ENCODE measurements at regions not wholly inside any gene's neighbourhood (a gene's known extent, or its start where the extent isn't known, plus 50 kb on each side); places are given as distances from the start of the nearest gene placed in this dataset.

DNA sequence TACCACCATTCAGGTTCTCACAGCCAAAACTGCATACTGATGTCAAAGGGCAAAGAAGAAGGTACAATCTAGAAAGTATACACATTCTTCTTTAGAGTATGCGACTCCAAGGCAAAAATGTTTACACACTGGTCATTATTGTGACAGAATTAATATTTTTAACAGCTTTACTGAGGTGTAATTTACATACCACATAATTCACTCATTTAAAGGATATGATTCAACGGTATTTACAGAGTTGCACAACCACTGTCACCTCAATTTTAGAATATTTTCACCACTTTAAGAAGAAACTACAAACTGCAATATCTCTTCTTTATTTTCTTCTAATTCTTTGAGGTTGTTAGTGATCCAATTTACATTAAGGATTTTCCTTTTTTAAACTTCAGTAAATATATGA, 325.4 kb upstream of the SMIM31 start:
- DNase-seq = no peak

DNA sequence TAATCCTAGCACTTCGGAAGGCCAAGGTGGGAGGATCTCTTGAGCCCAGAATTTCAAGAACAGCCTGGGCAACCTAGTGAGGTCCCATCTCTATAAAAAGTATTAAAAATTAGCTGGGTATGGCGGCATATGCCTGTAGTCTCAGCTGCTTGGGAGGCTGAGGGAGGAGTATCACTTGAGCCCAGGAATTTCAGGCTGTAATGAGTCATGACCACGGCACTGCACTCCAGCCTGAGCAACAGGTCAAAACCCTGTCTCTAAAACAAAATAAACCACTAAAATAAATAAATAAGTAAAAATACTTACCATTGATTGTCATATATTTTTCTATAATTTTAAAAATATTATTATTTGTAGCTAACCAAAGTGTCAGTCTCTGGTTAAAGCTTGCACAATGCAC, 315.6 kb upstream of the SMIM31 start:
- DNase-seq = no peak

DNA sequence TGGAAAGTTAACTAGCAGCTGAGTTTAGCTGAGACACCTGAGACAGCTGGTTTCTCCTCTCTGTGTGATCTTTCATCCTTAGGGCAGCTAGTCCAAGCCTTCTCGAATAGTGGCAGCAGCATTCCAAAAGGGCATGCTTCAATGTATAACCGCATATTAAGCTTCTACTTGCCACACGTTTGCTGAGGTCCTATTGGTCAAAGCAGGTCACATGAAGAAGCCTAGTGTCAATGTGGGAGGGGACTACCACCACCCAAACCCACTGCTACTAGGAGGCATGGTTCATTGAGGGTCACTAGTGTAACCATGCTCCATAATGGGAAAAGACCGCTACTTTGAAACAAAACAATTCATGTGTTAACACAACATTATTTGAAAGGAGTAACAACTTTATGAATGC, 314.9 kb upstream of the SMIM31 start:
- DNase-seq = no peak

DNA sequence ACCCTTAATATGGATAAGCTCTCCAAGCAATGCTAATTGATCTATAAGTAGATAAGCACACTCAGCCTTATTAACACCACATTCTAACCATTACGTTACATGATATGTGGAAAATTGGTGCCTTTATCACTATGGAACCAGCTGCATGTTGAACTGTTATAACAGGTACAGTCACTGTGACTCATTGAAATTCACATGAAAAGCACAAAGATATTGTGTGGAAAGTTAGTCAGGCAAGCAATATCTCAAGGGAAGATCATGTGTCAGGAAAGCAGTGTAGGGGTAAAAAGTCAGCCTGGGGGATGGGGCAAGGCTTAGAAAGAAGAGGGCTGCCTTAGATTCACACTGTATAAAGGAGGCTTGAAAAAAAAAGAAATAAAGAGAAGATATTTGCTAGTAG, 313.7 kb upstream of the SMIM31 start:
- DNase-seq = no peak

DNA sequence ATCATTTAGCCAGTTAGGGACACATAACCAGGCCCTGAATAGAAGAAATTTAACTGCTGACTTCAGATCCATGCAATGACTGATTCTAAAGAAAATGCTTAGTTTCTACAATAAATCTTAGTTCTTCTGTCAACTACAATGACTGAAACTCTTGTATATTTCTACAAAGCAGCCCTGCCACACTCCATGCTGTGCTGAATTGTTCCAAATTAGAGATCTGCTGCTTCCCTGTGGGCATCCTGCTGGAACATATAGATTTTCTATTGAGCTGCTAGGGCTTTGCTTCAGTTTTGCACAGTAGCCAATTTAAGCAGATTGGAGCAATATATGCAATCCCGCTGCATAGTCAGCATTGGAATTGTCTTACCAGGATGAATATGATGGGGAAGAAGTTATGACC, 312.8 kb upstream of the SMIM31 start:
- no peak for DNase-seq

DNA sequence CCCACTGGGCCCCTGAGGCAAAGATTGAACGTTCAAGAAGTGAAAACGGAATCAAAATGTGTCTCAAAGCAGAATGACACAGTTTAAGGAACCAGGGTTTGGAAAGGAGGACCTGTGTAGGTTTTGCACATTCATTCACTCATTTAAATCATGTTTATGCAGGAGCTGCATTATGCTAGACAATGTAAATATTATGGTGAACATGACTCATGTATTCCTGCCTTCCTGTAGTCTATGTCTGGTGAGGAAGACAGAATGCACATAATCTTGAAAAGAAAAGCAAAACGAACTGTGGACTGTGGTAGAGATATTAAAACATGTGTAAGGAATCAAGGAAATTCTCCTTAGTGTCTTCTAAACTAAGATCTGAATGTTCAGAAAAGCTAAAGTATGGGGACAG, 311.8 kb upstream of the SMIM31 start:
- DNase-seq = no peak

DNA sequence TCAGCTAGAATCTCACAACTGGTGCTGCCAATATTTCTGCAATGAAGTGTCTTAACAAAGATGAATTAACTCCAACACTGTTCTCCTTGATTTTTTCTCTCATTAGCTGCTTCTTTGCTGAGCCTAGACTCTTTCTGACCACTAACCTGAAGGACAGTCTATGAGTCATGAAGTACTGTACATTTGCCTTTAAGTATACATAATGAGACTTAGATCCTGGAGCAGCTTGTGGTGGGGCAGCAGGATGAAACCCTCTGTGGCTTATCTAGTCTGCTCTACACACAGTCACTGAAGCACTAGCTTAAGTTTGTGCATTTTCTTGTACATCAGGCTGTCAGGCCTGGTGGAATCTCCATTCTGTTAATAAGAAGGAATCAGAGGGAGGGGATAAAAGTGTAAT, 307.4 kb upstream of the SMIM31 start:
- no peak for DNase-seq

DNA sequence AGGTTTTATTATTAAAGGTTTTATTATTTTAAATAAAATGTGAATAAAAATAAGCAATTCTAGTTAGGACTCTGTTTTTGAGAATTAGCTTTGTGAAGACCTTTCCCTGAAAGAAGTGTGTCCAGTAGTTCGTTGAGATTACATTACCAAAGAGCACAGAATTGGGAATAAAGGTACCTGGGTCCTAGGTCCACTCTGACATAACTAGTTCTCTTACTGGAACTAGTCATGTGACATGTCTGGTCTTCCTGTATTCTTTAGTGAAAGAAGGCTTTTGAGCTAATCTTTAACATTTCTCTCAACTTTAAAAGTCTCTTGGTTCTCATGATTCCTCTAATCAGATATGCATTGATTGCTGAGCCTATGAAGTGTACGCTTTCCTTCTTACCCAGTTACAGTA, 292.0 kb upstream of the SMIM31 start:
- no peak for DNase-seq

DNA sequence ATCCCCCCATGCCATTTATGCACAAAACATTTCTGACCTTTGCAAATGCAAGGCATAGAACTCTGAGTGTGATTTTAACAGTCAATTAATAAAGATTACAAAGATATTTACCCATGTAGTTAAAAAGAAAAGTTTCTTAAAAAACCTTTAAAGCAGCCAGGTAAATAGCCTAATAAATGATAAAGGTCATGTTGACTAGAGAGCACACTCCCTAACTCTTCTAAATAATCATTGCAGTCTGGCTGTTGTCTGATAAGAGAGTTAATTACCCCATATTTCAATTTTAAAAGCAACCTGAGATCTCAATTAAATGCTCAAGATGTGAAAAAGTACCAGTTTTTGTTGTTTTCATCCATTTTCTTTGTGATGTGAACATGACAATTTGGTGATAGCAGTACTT, 291.5 kb upstream of the SMIM31 start:
- DNase-seq = no peak

DNA sequence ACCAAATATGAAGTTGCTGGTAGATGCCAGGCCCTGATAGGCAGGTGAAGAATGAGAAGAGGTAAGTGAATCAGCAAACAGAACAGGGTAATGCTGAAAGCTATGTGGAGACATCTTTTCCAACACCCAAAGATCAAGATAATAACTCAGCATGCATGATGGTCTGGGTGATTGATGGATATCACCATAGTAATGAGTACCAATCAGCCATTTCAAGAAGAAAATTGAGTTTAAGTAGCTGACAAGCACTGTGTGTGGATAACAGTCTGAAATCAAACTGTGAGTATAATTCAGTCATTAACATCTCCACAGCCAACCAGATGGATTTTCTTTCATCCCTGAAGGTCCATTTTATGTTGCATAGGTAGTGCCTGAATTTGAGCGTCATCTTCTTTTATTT, 289.6 kb upstream of the SMIM31 start:
- DNase-seq = no peak

DNA sequence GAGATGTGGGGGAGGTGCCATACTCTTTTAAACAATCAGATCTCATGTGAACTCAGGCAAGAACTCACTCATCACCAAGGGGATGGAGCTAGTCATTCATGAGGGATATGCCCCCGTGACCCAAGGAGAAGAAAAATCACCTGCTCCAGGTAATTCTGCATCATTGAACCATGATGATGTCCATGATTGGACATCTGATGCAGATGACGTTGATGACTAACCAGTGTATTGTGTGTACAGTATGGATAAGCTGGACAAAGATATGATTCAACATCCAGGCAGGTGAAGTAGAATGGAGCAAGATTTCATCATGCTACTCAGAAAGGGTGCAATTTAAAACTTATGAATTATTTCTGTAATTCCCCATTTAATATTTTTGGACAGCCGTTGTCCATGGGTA, 286.4 kb upstream of the SMIM31 start:
- no peak for DNase-seq

DNA sequence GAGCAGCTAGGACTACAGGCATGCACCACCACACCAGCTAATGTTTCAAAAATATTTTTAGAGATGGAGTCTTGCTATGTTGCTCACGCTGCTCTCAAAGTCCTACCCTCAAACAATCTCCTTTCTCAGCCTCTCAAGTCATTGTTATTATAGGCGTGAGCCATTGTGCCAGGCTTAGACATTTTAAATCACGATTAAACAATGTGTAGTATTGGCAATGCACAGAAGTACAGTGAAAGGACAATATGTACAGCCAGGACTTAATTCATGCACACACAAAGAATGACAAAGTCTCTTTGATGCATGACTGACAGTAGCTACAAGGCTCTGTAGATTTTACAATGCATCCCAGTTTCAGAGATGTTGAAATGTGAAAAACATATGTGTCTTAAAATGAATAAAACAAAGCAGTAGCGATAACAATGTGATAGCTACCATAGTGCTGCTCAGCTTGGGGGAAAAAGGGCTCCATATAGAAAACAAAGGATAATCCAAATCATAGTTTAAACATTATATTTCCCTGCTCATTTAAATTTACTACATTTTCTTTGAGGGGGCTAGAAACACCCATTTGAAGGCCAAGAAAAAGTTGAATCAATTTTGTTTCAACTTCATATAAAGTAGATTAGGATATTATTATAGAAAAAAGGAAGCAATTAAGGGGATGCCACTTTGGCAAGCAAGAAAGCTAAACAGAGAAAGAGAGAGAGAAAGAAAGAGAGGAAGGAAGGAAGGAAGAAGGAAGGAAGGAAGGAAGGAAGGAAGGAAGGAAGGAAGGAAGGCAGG, 272.4 kb upstream of the SMIM31 start:
- no peak for DNase-seq

DNA sequence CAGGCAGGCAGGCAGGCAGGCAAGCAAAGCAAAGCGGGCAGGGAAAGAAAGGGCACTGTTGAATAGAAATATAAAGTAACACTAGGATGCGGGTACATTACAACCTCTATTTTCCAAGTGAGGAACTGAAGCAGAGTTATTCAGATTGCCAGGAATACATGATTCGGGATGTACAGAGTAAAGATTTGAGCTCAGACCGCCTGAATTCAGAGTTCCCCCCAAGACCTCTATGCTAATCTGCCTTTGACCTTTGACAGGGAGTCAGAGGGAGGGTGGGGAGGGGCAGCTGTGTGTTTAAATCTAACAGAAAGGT, 271.9 kb upstream of the SMIM31 start:
- no peak for DNase-seq

DNA sequence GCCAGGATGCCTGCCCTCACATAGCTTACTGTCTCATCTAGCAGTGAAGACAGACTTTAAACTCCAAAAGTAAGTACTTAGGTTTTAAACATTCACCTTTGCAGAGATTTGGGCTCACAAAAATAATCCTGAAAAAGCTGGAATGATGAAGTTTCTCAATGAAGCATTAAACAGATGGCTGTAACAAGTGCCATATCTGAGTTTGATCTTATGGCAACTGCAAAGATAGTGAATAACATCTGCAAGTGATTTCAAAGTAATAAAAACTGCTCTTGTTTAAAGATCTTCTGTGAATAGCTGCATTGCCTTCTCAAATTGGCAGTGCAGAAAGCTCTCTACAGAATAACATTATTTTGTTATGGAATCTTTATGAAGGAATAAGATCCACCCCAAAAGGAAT, 271.2 kb upstream of the SMIM31 start:
- no peak for DNase-seq

DNA sequence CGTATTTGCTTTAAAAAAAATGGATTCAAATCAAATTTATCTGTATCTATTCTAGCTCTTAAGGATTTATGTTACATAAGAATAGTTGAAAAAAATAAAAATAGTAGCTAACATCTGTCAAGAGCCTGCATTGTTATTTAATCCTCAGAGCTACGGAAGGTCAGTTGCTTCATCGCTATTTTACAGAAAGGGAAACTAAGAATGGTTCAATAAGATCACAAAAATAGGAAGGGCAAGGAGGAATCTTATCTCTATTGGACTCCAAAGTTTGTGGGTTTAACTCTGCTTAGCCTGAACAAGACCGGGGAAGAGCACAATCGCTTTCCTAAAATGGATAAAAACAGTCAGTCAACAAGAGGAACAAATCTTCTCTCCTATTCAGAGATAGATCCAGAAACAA, 270.2 kb upstream of the SMIM31 start:
- DNase-seq = no peak

DNA sequence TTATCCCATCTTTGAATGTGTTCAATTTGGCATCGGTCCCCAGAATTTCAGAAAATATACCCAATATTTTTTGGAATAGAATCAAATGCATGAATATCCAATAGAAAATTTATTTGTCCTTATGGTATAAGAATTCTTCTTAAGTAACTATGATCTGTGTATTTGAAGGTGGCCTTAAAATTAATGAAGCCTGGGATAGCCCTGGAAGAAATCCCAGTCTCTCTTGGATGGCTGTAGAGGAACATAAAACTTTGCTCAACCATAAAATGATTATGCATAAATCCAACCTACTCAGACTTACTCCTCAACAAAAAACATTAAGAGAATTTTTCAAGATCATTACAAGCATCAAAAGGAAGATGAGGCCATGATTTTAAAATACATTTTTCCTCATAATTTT, 269.4 kb upstream of the SMIM31 start:
- no peak for DNase-seq

DNA sequence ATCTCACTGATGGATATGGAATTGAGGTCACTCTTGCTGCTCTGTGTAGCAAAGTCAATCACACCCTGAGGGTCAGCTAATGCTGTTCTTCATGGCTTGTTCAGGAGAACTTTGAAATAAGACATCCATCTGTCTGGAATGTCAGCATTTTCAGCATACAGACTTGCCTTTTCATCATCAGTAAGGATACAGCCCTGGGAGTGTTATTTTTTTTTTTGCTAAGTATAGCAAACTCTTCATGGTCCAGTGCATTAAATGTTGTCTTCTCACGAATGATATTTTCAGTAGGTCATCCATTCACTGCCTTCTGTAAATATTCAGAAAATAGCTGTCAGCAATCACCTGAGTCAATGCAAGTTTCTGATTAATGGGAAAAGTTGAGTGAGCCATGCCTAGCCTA, 268.8 kb upstream of the SMIM31 start:
- DNase-seq = no peak

DNA sequence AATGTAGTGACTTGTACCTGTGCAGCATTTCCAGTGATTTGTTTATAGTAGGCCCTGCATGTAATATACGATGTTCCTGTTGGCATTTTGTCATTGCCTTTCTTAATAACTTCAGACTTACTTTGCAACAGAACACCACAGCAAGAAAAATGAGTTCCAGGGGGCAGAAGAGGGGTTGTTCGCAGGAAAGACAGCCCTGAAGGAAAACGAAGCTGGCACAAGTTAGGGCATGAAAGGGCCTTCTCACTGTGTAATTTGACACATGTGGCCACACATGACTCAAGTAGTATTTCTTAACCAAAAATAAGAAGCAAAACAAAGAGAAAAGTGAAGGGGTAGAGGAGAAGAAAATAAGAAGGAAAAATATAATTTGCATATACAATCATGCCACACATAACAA, 265.8 kb upstream of the SMIM31 start:
- DNase-seq = no peak

DNA sequence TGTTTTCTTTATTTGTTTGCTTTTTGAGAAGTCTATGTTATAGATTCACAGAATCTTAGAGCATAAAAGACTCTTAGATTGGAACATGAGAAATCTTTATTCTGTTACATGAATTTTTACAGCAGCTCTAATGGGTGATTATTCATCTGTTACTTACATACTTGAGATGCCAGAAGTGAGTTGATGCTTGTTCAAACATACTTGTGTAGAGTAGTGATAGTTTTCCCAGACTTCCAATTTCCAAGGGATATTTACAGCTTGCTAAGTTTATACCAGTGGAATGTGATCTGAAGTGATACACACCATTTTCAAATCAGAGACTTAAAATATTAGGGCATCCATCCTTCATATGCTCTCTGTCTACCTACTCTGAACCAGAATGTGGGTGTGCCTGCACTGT, 252.9 kb upstream of the SMIM31 start:
- DNase-seq = no peak

DNA sequence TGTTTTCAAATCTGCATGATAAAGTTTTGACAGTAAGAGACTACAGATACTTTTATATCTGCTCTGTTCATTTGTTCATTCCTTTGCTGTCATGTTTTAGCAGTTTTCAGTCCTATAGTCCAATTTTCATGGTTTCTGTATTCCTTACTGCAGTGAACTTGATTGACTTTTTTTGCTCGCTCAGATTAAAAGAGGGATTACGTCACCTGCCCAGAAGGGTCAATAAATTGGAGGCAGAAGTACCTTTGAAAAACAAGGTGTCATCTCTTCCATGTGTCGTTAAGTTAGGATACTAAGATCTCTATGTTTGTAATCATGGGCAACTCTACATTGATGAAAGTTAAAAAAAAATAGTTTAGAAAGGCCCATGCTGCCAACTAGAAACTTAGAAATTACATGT, 250.1 kb upstream of the SMIM31 start:
- no peak for DNase-seq

DNA sequence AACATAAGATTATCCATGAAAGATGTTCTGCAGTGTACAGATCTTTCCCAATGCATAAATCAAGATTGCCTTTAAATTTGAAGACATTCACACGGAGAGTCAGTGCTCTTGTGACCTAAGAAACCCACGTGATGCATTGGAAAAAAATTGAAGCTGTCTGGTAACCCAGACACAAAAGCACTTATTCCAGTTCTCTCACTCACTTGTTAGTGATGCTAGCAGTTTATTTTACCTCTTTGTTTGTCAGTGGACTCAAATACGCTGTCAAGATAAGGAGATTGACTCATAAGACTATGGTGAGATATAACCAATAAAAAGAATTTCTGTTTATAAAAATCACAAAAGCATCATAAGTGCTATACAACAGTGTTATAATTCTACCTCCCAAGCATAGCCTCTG, 245.8 kb upstream of the SMIM31 start:
- no peak for DNase-seq

DNA sequence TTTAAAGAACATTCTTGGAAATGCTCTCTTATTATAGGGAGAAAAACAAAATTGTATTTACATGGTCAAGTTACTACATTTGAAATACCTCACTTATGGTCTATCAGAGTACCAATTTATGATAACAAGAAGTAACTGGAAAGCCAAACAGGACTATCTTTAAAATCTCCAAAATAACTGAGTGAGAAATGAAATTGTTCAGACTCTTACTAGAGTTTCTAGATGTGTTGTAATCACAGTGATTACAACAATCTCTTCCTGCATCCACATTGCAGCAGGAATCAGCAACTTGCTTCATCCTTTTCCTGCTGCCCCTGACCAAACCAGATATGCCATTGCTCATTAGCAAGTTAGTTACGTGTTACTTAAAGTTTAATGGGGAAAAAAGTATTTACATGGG, 245.2 kb upstream of the SMIM31 start:
- peak in 2 of 4 experiments; percentile 2 to 7 for DNase-seq

DNA sequence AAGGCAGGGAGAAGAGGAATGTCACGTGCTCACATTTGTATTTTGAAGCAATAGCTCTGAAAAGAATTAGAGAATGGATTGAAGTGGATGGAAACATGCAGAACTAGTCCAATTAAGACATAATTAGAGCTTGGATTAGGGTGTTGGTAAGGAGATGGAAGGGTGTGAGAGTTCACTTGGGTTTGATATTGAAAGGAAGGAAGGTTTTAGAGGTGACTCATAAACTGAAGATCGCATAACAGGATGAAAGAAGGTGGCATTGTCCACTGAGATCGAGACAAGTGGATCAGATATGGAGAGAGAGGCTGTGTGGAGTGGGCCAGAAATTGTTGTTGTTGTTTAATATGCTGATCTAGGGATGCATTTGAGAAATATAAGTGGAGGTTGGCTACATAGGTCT, 244.0 kb upstream of the SMIM31 start:
- DNase-seq = no peak

DNA sequence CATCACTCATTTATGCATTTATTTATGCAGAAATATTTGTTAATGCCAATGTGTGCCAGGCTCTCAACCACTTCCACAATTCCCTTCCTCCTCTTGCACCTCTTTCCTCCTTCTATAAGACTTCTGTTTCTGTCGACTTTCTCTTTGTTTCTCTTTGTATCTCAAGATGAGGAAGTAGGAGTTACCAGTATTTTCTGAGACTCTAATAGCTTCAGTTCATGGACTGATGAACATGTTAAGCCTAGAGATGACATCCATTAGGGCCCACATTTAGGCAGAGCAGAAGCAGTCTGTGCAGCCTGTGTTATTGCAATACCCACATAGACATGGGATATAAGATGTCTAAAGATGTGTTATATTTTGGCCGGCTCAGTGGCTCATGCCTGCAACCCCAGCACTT, 241.8 kb upstream of the SMIM31 start:
- DNase-seq = peak in 2 of 4 experiments; percentile 3 to 12

DNA sequence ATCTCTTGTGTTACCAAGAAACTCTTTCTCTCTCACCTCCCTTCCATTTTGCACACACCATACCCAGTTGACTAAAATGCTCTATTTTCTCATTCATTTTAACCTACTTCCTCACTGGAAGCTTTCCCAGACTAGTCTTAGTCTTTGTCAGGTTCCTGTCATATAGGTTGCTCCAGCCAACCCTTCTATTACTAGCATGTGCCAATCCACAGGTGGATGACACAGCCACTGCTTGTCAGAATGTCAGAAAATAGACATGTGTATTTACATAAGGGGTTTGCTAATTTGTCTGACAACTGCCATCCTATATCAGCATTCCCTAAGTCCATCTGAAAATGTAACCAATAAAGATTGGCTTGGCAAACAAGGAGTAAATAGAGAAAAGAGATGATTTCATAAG, 239.2 kb upstream of the SMIM31 start:
- DNase-seq = no peak

DNA sequence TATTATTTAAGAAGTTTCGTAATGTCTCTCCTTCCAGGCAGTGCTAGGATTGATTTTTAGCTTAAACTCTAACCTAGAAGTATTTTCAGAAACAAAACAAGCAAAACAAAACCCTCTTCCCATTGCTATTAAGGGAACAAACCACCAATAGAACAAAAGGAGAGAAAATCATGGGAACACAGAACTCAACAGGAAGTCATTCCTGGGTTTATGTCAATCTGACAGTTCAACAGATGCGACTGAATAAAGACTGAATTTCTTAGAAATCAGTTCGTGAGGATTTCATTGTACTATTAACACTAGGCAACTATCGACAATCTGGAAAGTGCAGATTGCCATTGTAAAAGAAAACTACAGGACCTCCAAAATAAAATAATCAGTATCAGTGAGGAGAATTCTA, 229.1 kb upstream of the SMIM31 start:
- DNase-seq = no peak

All from suppressor macrophage (primary cell).